ENCODE measurements at regions not wholly inside any gene's neighbourhood (a gene's known extent, or its start where the extent isn't known, plus 50 kb on each side); places are given as distances from the start of the nearest gene placed in this dataset.

GRCh38 chr14:26855077-26855753, 257.4 kb upstream of the NOVA1 start:
- no peak for TF ChIP-seq CTCF (conservative IDR thresholded peaks at IDR 0.05; ENCODE audit: low read depth, low read length)
- no peak for TF ChIP-seq EZH2 (IDR thresholded peaks at IDR 0.05; ENCODE audit: borderline replicate concordance, low read depth, low read length, poor library complexity, severe bottlenecking)

Measured in A673 (cell line).